AG04449 (cell line): ENCODE measurements at regions not wholly inside any gene's neighbourhood (a gene's known extent, or its start where the extent isn't known, plus 50 kb on each side); places are given as distances from the start of the nearest gene placed in this dataset.

Source experiments
- CTCF ChIA-PET: fragments of 350-600 bp; formaldehyde crosslinking; extraction: SDS; loops from one replicate; lab custom pipeline; 2021; ENCODE audit warnings: antibody characterized with exemption; lab: Yijun Ruan, JAX
- POLR2A ChIA-PET: fragments of 400-600, 350-600 bp; formaldehyde crosslinking; extraction: SDS; loops from one replicate; lab custom pipeline; 2020; ENCODE audit warnings: antibody characterized with exemption, inconsistent platforms; lab: Yijun Ruan, JAX
- DNase-seq: peaks from one replicate; pipeline ENCODE4 v3.0.0-alpha.2; 2010; ENCODE audit warnings: low read depth, low spot score
- H3K4me3 ChIP-seq: 2 replicates; pipeline ENCODE4 v1.5.1; 2011; ENCODE audit warnings: low read depth, mild to moderate bottlenecking, control low read depth, low read length
- CTCF ChIP-seq: IDR thresholded peaks from one replicate; pipeline ENCODE4 v1.5.1; 2011; ENCODE audit warnings: mild to moderate bottlenecking, moderate library complexity, low read length, control low read depth, inconsistent platforms; ENCODE audit not compliant: insufficient read depth; ENCODE audit errors: missing control alignments

- no peak for TF ChIP-seq CTCF
- H3K4me3 ChIP-seq, result no peak overlapping the region
- CTCF ChIA-PET, result no interaction called here
- POLR2A ChIA-PET, result no interaction called here
- DNase-seq, result no peak
Observed at GRCh38 chr9:103126494-103126893, 131.4 kb downstream of the CYLC2 start.

DNA sequence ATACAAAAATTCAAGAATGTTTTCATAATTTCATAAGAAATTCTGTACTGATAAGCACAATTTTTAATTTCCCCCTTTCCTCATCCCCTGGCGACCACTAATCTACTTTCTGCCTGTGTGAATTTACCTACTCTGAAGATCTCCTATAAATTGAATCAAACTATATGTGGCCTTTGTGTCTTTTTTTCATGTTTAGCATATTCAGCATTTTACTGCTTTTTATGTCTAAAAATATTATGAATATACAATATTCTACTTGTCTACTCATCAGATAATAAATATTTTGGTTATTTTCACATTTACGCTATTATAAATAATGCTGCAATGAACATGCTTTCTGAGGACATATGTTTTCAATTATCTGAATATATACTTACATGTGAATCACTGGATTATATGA lies 144.8 kb downstream of the CYLC2 start:
- ChIA-PET POLR2A (no interaction called here), CTCF (no interaction called here)
- no peak for DNase-seq
- no peak for TF ChIP-seq CTCF
- H3K4me3 ChIP-seq, result no peak overlapping the region

- no peak for DNase-seq
- H3K4me3 ChIP-seq, result no peak overlapping the region
- CTCF ChIA-PET, result no interaction called here
- TF ChIP-seq CTCF, result no peak
- POLR2A ChIA-PET, result no interaction called here
Observed at GRCh38 chr9:103152473-103152872, 157.3 kb downstream of the CYLC2 start.

DNA sequence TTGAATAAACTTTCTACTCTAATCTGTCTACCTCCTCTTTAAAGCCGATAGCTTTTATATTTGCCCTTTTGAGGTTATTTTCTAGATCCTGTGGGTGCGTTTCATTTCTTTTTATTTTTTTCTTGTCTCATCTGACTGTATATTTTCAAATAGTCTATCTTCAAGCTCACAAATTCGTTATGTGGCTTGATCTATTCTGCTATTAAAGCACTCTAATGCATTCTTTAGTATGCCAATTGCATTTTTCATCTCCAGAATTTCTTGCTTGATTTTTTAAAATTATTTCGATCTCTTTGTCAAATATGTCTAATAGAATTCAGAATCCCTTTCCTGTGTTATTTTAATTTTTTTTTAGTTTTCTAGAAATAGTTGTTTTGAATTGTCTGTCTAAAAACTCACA lies 172.4 kb downstream of the CYLC2 start:
- ChIA-PET POLR2A (no interaction called here), CTCF (no interaction called here)
- no peak overlapping the region for H3K4me3 ChIP-seq
- no peak for TF ChIP-seq CTCF
- no peak for DNase-seq

DNA sequence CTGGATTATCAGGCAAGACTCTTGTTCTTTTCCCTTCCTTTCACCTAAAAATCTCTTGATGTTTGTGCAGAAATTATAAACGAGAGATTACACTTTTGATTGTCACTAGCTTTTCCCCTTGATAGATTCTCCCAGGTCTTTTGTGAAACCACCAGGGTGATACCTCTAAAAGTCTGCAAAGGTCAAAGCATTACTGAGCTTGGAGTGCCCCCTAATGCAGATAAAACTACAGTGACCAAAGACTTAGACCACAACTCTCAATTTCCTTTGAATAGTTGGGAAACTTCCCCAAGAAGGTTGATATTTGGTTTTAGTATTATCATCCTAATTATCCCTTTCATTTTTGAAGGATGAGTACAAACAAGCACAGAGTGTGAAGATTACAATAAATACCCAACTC lies 173.1 kb downstream of the CYLC2 start:
- TF ChIP-seq CTCF, result no peak
- H3K4me3 ChIP-seq, result no peak overlapping the region
- DNase-seq, result no peak
- POLR2A ChIA-PET, result no interaction called here
- CTCF ChIA-PET, result no interaction called here

- POLR2A ChIA-PET, result no interaction called here
- no peak overlapping the region for H3K4me3 ChIP-seq
- CTCF ChIA-PET, result no interaction called here
Observed at GRCh38 chr9:103169798-103170197, 174.7 kb downstream of the CYLC2 start.

More at GRCh38 chr9:103169798-103170197, 174.7 kb downstream of the CYLC2 start:
- no peak for DNase-seq
- no peak for TF ChIP-seq CTCF
